OCI-LY1 (cell line): ENCODE measurements at regions not wholly inside any gene's neighbourhood (a gene's known extent, or its start where the extent isn't known, plus 50 kb on each side); places are given as distances from the start of the nearest gene placed in this dataset.

Experiments used
- EZH2 ChIP-seq: fragments of 200-600 bp; sonication (generic), shearing (Covaris generic); IDR thresholded peaks from 2 replicates; pipeline ENCODE4 v1.8.0; 2017; ENCODE audit warnings: borderline replicate concordance, mixed run types, mild to moderate bottlenecking, antibody characterized with exemption, low read length, moderate library complexity, mixed read lengths
- TF ChIP-seq, protein P1 (sequence below): fragments of 200-600 bp; sonication (generic), shearing (Covaris generic); IDR thresholded peaks from 2 replicates; pipeline ENCODE4 v1.5.1; 2017; ENCODE audit warnings: mild to moderate bottlenecking, antibody characterized with exemption, low read length, moderate library complexity, mixed read lengths

DNA sequence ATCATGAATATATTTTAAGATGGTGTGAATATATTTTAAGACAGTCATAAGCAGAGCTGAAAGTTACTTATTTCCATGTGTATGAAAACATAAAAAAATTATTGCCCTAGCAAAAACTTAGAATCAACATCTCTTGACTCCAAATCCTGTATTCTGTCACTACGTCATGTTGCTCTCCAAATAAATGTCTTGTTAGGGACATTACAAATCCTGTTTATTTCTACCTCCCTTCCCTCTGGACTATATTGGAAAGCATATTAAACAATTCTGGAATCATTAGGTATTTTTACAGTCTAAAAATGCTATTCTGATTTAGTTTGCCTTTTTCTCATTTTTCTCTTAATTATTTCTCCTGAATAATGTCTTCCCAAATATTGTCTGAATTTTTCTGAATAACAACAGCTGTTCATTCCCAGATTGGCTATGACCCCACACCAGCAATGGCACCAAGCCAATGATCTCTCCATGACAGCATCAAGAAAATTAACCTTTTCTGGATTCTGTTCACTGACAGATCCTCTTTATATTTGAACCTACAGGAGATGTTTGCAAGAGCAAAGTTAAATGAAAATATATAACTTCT lies 523.1 kb downstream of the IQCM start:
- TF ChIP-seq, protein P1, sequence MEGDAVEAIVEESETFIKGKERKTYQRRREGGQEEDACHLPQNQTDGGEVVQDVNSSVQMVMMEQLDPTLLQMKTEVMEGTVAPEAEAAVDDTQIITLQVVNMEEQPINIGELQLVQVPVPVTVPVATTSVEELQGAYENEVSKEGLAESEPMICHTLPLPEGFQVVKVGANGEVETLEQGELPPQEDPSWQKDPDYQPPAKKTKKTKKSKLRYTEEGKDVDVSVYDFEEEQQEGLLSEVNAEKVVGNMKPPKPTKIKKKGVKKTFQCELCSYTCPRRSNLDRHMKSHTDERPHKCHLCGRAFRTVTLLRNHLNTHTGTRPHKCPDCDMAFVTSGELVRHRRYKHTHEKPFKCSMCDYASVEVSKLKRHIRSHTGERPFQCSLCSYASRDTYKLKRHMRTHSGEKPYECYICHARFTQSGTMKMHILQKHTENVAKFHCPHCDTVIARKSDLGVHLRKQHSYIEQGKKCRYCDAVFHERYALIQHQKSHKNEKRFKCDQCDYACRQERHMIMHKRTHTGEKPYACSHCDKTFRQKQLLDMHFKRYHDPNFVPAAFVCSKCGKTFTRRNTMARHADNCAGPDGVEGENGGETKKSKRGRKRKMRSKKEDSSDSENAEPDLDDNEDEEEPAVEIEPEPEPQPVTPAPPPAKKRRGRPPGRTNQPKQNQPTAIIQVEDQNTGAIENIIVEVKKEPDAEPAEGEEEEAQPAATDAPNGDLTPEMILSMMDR: no peak
- TF ChIP-seq EZH2: no peak
